RPMI8226 (cell line): ENCODE measurements at regions not wholly inside any gene's neighbourhood (a gene's known extent, or its start where the extent isn't known, plus 50 kb on each side); places are given as distances from the start of the nearest gene placed in this dataset.

Source experiments
- DNase-seq: peaks from one replicate; pipeline ENCODE4 v3.0.0-alpha.2; 2015

- DNase-seq, result no peak
Measured at GRCh38 chr5:149441986-149442385, 62.9 kb upstream of the IL17B start.

GRCh38 chr5:149441194-149441753 is 62.2 kb upstream of the IL17B start:
- DNase-seq, result no peak

GRCh38 chr5:149439899-149440542 is 60.9 kb upstream of the IL17B start:
- no peak for DNase-seq

- DNase-seq, result no peak
Measured at GRCh38 chr5:149438711-149439132, 59.6 kb upstream of the IL17B start.

- DNase-seq, result no peak
Measured at GRCh38 chr5:149438281-149438680, 59.2 kb upstream of the IL17B start.

- DNase-seq, result no peak
Measured at GRCh38 chr5:149437391-149438040, 58.4 kb upstream of the IL17B start.

GRCh38 chr5:149435660-149436059 is 56.6 kb upstream of the IL17B start:
- DNase-seq, result no peak

GRCh38 chr5:149435015-149435376 is 55.9 kb upstream of the IL17B start:
- no peak for DNase-seq

- peak; percentile 57 for DNase-seq
Measured at GRCh38 chr5:149434162-149435014, 55.3 kb upstream of the IL17B start.

GRCh38 chr5:149433524-149434131 is 54.5 kb upstream of the IL17B start:
- DNase-seq, result no peak

GRCh38 chr5:149432911-149433401 is 53.9 kb upstream of the IL17B start:
- no peak for DNase-seq

- DNase-seq, result no peak
Measured at GRCh38 chr5:149432376-149432775, 53.3 kb upstream of the IL17B start.

GRCh38 chr5:149429839-149430721 is 51.0 kb upstream of the IL17B start:
- peak; percentile 20 for DNase-seq
